ENCODE measurements at regions not wholly inside any gene's neighbourhood (a gene's known extent, or its start where the extent isn't known, plus 50 kb on each side); places are given as distances from the start of the nearest gene placed in this dataset.

GRCh38 chr10:88200312-88201032 is 337.0 kb downstream of the PTEN start:
- FAIRE-seq = no peak
- Histone ChIP-seq H3K4me3 (ENCODE audit: low read depth, low read length) (no peak overlapping the region), H3K27me3 (ENCODE audit: control insufficient read depth, insufficient read depth, low read length) (no peaks in the 10 kb centered on the region), H3K36me3 (ENCODE audit: control insufficient read depth, insufficient read depth, low read length) (no peaks in the 10 kb centered on the region)
- no peak for DNase-seq (ENCODE audit: low read depth)
- TF ChIP-seq, protein P1, sequence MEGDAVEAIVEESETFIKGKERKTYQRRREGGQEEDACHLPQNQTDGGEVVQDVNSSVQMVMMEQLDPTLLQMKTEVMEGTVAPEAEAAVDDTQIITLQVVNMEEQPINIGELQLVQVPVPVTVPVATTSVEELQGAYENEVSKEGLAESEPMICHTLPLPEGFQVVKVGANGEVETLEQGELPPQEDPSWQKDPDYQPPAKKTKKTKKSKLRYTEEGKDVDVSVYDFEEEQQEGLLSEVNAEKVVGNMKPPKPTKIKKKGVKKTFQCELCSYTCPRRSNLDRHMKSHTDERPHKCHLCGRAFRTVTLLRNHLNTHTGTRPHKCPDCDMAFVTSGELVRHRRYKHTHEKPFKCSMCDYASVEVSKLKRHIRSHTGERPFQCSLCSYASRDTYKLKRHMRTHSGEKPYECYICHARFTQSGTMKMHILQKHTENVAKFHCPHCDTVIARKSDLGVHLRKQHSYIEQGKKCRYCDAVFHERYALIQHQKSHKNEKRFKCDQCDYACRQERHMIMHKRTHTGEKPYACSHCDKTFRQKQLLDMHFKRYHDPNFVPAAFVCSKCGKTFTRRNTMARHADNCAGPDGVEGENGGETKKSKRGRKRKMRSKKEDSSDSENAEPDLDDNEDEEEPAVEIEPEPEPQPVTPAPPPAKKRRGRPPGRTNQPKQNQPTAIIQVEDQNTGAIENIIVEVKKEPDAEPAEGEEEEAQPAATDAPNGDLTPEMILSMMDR (IDR thresholded peaks at IDR 0.05; ENCODE audit: insufficient read depth, low read length, severe bottlenecking) = no peak

DNA sequence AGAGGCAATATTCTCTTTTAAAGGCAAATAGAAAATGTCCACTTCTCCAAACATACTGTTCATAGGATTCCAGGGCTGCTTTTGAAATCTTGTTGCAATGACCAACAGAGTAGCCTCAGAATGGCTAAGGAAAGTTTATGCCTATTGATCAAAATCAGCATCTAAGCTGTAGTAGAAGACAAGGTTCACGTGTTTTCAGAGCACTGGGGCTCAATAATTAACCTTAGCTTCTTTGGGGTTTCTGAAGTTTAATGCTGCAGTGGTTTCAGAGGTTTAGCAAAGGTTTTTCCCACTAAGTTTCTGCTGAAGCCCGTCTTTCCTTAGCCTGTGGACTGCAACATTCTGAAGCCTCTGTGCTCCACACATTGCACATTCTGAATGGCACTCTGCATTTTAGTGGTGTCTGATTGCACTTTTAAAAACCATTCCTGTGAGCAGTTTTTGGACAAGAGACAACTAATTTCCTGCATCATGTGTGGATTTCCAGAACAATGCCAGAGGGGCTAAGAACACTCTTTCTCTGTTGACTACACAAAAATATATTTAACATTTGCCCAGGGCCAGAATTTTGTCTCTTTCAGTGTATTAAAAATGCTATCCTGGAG is 342.5 kb downstream of the PTEN start:
- H3K27me3 ChIP-seq (ENCODE audit: control insufficient read depth, insufficient read depth, low read length) = no peaks in the 10 kb centered on the region
- no peaks in the 10 kb centered on the region for H3K36me3 ChIP-seq (ENCODE audit: control insufficient read depth, insufficient read depth, low read length)
- TF ChIP-seq, protein P1 (IDR thresholded peaks at IDR 0.05; ENCODE audit: insufficient read depth, low read length, severe bottlenecking) = no peak
- H3K4me3 ChIP-seq (ENCODE audit: low read depth, low read length) = no peak overlapping the region
- no peak for DNase-seq (ENCODE audit: low read depth)
- no peak for FAIRE-seq

- no peak for DNase-seq (ENCODE audit: low read depth)
- H3K27me3 ChIP-seq (ENCODE audit: control insufficient read depth, insufficient read depth, low read length) = no peaks in the 10 kb centered on the region
- FAIRE-seq = no peak
- H3K36me3 ChIP-seq (ENCODE audit: control insufficient read depth, insufficient read depth, low read length) = no peaks in the 10 kb centered on the region
- TF ChIP-seq, protein P1 (IDR thresholded peaks at IDR 0.05; ENCODE audit: insufficient read depth, low read length, severe bottlenecking) = no peak
- no peak overlapping the region for H3K4me3 ChIP-seq (ENCODE audit: low read depth, low read length)
Measured at GRCh38 chr10:88207121-88207546, 343.7 kb downstream of the PTEN start.

GRCh38 chr10:88209231-88209630 is 345.8 kb downstream of the PTEN start:
- TF ChIP-seq, protein P1 (IDR thresholded peaks at IDR 0.05; ENCODE audit: insufficient read depth, low read length, severe bottlenecking) = no peak
- Histone ChIP-seq H3K27me3 (ENCODE audit: control insufficient read depth, insufficient read depth, low read length) (no peaks in the 10 kb centered on the region), H3K4me3 (ENCODE audit: low read depth, low read length) (no peak overlapping the region), H3K36me3 (ENCODE audit: control insufficient read depth, insufficient read depth, low read length) (no peaks in the 10 kb centered on the region)
- no peak for FAIRE-seq
- DNase-seq (ENCODE audit: low read depth) = no peak

- FAIRE-seq (no peak), DNase-seq (ENCODE audit: low read depth) (no peak)
- TF ChIP-seq, protein P1 (IDR thresholded peaks at IDR 0.05; ENCODE audit: insufficient read depth, low read length, severe bottlenecking) = no peak
- H3K4me3 ChIP-seq (ENCODE audit: low read depth, low read length) = no peak overlapping the region
- no peaks in the 10 kb centered on the region for H3K36me3 ChIP-seq (ENCODE audit: control insufficient read depth, insufficient read depth, low read length)
- no peaks in the 10 kb centered on the region for H3K27me3 ChIP-seq (ENCODE audit: control insufficient read depth, insufficient read depth, low read length)
Measured at GRCh38 chr10:88209837-88210561, 346.6 kb downstream of the PTEN start.
